ENCODE measurements at regions not wholly inside any gene's neighbourhood (a gene's known extent, or its start where the extent isn't known, plus 50 kb on each side); places are given as distances from the start of the nearest gene placed in this dataset.

DNA sequence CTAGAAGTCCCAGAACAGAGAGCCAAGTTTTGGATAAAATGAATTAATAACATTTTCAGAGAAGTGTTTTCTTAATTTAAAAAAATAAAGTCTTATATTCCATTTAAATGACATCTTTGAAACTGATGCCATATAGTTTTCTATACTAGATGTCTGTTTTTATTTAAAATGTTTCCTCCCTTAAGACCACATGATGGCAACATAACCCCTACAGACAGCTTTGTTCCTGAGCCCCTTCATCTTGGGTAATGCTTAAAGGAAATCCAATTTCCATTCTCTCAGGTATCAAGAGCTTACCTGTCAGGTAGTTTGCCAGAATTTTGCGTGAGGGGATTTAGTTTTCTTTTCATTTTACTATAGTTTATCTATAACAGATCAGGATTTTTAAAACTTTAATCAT, 181.4 kb upstream of the UGT8 start:
- Mint-ChIP-seq H3K4me3 (ENCODE audit: unreplicated experiment) (no peak overlapping the region), H3K27ac (ENCODE audit: unreplicated experiment) (no peak overlapping the region), H3K27me3 (ENCODE audit: unreplicated experiment) (peaks cover 4% of the 10 kb centered on the region), H3K9me3 (ENCODE audit: unreplicated experiment) (no peaks in the 10 kb centered on the region), H3K4me1 (ENCODE audit: unreplicated experiment) (no peaks in the 10 kb centered on the region), H3K36me3 (ENCODE audit: low read depth, unreplicated experiment) (no peaks in the 10 kb centered on the region)
- no peak for DNase-seq (ENCODE audit: low spot score)
- TF ChIP-seq, protein P1, sequence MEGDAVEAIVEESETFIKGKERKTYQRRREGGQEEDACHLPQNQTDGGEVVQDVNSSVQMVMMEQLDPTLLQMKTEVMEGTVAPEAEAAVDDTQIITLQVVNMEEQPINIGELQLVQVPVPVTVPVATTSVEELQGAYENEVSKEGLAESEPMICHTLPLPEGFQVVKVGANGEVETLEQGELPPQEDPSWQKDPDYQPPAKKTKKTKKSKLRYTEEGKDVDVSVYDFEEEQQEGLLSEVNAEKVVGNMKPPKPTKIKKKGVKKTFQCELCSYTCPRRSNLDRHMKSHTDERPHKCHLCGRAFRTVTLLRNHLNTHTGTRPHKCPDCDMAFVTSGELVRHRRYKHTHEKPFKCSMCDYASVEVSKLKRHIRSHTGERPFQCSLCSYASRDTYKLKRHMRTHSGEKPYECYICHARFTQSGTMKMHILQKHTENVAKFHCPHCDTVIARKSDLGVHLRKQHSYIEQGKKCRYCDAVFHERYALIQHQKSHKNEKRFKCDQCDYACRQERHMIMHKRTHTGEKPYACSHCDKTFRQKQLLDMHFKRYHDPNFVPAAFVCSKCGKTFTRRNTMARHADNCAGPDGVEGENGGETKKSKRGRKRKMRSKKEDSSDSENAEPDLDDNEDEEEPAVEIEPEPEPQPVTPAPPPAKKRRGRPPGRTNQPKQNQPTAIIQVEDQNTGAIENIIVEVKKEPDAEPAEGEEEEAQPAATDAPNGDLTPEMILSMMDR (IDR thresholded peaks at IDR 0.05; ENCODE audit: unreplicated experiment) = no peak

DNA sequence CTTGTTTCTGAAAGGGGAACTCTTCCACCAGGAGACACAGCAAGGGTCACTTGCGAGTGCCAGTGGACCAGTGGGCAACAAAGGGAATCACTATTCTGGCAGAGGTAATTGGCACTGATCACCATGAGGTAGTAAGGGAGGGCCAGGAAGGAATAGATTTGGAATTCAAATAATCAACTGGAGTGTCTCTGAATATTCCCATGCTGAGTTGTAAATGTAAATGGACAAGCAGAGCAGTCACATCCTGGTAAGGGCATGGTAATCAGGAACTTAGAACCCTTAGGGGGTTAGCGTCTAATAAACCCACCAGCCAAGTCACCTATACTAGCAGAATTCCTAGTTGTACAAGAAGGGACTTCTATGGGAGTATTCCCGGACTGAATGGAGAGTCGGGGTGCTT, 178.5 kb upstream of the UGT8 start:
- Mint-ChIP-seq H3K9me3 (ENCODE audit: unreplicated experiment) (no peaks in the 10 kb centered on the region), H3K4me3 (ENCODE audit: unreplicated experiment) (no peak overlapping the region), H3K36me3 (ENCODE audit: low read depth, unreplicated experiment) (no peaks in the 10 kb centered on the region), H3K4me1 (ENCODE audit: unreplicated experiment) (no peaks in the 10 kb centered on the region), H3K27ac (ENCODE audit: unreplicated experiment) (no peak overlapping the region), H3K27me3 (ENCODE audit: unreplicated experiment) (no peaks in the 10 kb centered on the region)
- TF ChIP-seq, protein P1 (IDR thresholded peaks at IDR 0.05; ENCODE audit: unreplicated experiment) = no peak
- DNase-seq (ENCODE audit: low spot score) = no peak

DNA sequence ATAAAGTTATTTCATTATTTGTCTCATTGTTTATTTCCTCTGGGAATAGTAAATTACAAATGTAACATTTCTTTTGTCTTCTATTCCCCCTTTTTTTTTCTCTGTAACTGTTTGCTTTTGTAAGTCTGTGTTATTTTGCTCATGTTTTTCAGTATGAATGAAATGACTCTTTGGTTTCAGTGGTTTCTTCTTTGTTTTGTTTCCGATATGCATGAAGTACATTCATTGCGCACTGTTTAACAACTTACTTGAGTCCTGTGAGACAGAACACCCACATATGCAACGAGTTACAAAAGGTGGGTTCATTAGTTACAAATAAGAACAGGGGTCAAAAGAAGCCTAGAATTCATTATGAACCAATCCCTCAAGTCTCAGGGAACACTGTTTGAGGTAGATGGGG, 175.0 kb upstream of the UGT8 start:
- Mint-ChIP-seq H3K27me3 (ENCODE audit: unreplicated experiment) (no peaks in the 10 kb centered on the region), H3K4me3 (ENCODE audit: unreplicated experiment) (no peak overlapping the region), H3K4me1 (ENCODE audit: unreplicated experiment) (no peaks in the 10 kb centered on the region), H3K36me3 (ENCODE audit: low read depth, unreplicated experiment) (no peaks in the 10 kb centered on the region), H3K9me3 (ENCODE audit: unreplicated experiment) (no peaks in the 10 kb centered on the region), H3K27ac (ENCODE audit: unreplicated experiment) (no peak overlapping the region)
- no peak for DNase-seq (ENCODE audit: low spot score)
- TF ChIP-seq, protein P1 (IDR thresholded peaks at IDR 0.05; ENCODE audit: unreplicated experiment) = no peak

DNA sequence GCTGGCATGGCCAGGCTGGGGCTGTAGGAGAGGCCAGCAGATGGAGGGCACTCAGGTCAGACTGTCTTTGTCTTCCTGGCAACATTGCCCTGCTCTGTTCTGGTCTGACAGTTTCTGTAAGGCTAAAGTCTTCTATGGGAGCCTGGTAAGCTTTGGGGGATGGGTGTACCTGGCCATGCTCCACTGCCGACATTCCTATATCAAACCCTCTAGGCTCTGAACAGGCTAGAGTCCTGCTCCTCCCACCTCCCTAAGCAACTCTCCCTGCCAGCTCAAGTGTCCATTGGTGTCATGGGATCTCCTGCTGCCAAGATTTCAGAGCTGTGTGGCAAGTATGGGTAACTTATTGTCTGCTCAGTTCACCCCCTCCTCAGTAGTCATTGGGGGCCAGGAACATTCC, 163.5 kb upstream of the UGT8 start:
- TF ChIP-seq, protein P1 (IDR thresholded peaks at IDR 0.05; ENCODE audit: unreplicated experiment) = no peak
- no peak overlapping the region for H3K27ac Mint-ChIP-seq (ENCODE audit: unreplicated experiment)
- H3K9me3 Mint-ChIP-seq (ENCODE audit: unreplicated experiment) = peaks cover 4% of the 10 kb centered on the region
- DNase-seq (ENCODE audit: low spot score) = no peak
- H3K27me3 Mint-ChIP-seq (ENCODE audit: unreplicated experiment) = no peaks in the 10 kb centered on the region
- no peaks in the 10 kb centered on the region for H3K4me1 Mint-ChIP-seq (ENCODE audit: unreplicated experiment)
- H3K36me3 Mint-ChIP-seq (ENCODE audit: low read depth, unreplicated experiment) = peaks cover 4% of the 10 kb centered on the region
- H3K4me3 Mint-ChIP-seq (ENCODE audit: unreplicated experiment) = no peak overlapping the region

DNA sequence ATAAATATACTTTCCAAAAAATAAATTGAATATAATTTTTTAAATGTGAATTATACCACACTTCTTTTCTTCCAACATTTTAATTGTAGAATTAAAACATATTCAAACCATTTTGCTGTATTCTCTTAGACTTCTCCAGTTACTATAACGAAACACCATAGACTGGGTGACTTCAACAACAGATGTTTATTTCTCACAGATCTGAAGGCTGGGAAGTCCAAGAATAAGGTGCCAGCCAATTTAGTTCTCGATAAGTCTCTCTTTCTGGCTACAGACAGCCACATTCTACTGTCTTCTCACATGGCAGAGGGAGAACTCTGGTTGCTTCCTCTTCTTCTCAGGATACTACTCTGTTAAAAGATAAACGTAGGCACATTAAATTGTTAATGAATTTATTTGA, 155.8 kb upstream of the UGT8 start:
- Mint-ChIP-seq H3K4me3 (ENCODE audit: unreplicated experiment) (no peak overlapping the region), H3K27ac (ENCODE audit: unreplicated experiment) (no peak overlapping the region), H3K9me3 (ENCODE audit: unreplicated experiment) (no peaks in the 10 kb centered on the region), H3K4me1 (ENCODE audit: unreplicated experiment) (peaks cover 5% of the 10 kb centered on the region), H3K36me3 (ENCODE audit: low read depth, unreplicated experiment) (no peaks in the 10 kb centered on the region), H3K27me3 (ENCODE audit: unreplicated experiment) (no peaks in the 10 kb centered on the region)
- TF ChIP-seq, protein P1 (IDR thresholded peaks at IDR 0.05; ENCODE audit: unreplicated experiment) = no peak
- no peak for DNase-seq (ENCODE audit: low spot score)
